ENCODE measurements at regions not wholly inside any gene's neighbourhood (a gene's known extent, or its start where the extent isn't known, plus 50 kb on each side); places are given as distances from the start of the nearest gene placed in this dataset.

- no peak overlapping the region for H3K4me3 ChIP-seq (ENCODE audit: low read depth, low read length)
- no peaks in the 10 kb centered on the region for H3K36me3 ChIP-seq (ENCODE audit: control insufficient read depth, insufficient read depth, low read length)
- CTCF ChIA-PET: interaction anchor here (0.7 to 1.6 kb wide), 4 partner anchors 136 to 231 kb away, joined by 3 to 6 read pairs (median 4); partner anchors contain the start of gene NEIL3
- POLR2A ChIA-PET: no interaction called here
- H3K27me3 ChIP-seq (ENCODE audit: control insufficient read depth, insufficient read depth, low read length): no peaks in the 10 kb centered on the region
- no peak for TF ChIP-seq CTCF (IDR thresholded peaks at IDR 0.05; ENCODE audit: insufficient read depth, low read depth, low read length)
- DNase-seq (ENCODE audit: low read depth): no peak
Measured at GRCh38 chr4:177109769-177110168, 199.9 kb upstream of the NEIL3 start.

- no peak for TF ChIP-seq CTCF (IDR thresholded peaks at IDR 0.05; ENCODE audit: insufficient read depth, low read depth, low read length)
- POLR2A ChIA-PET: no interaction called here
- CTCF ChIA-PET: interaction anchor here (0.7 kb wide), 1 partner anchor 166 kb away, joined by 3 read pairs; no protein-coding TSS in a partner anchor
- H3K4me3 ChIP-seq (ENCODE audit: low read depth, low read length): no peak overlapping the region
- no peaks in the 10 kb centered on the region for H3K27me3 ChIP-seq (ENCODE audit: control insufficient read depth, insufficient read depth, low read length)
- no peak for DNase-seq (ENCODE audit: low read depth)
- no peaks in the 10 kb centered on the region for H3K36me3 ChIP-seq (ENCODE audit: control insufficient read depth, insufficient read depth, low read length)
Measured at GRCh38 chr4:177116161-177116560, 193.5 kb upstream of the NEIL3 start.

GRCh38 chr4:177117256-177117655 is 192.4 kb upstream of the NEIL3 start:
- no peak for TF ChIP-seq CTCF (IDR thresholded peaks at IDR 0.05; ENCODE audit: insufficient read depth, low read depth, low read length)
- ChIA-PET CTCF (no interaction called here), POLR2A (no interaction called here)
- Histone ChIP-seq H3K4me3 (ENCODE audit: low read depth, low read length) (no peak overlapping the region), H3K27me3 (ENCODE audit: control insufficient read depth, insufficient read depth, low read length) (no peaks in the 10 kb centered on the region), H3K36me3 (ENCODE audit: control insufficient read depth, insufficient read depth, low read length) (no peaks in the 10 kb centered on the region)
- no peak for DNase-seq (ENCODE audit: low read depth)

GRCh38 chr4:177118596-177118995 is 191.1 kb upstream of the NEIL3 start:
- peak; percentile 99 for DNase-seq (ENCODE audit: low read depth)
- ChIA-PET CTCF (interaction anchor here (0.9 to 1.1 kb wide), 2 partner anchors 120 to 217 kb away, joined by 3 to 4 read pairs; no protein-coding TSS in a partner anchor), POLR2A (interaction anchor here (0.7 to 0.8 kb wide), 2 partner anchors 97 to 190 kb away, joined by 3 read pairs; no protein-coding TSS in a partner anchor)
- Histone ChIP-seq H3K36me3 (ENCODE audit: control insufficient read depth, insufficient read depth, low read length) (no peaks in the 10 kb centered on the region), H3K27me3 (ENCODE audit: control insufficient read depth, insufficient read depth, low read length) (no peaks in the 10 kb centered on the region), H3K4me3 (ENCODE audit: low read depth, low read length) (no peak overlapping the region)
- TF ChIP-seq CTCF (IDR thresholded peaks at IDR 0.05; ENCODE audit: insufficient read depth, low read depth, low read length): no peak

- CTCF ChIA-PET: interaction anchor here (0.9 to 1.1 kb wide), 2 partner anchors 120 to 216 kb away, joined by 3 to 4 read pairs; no protein-coding TSS in a partner anchor
Measured at GRCh38 chr4:177119021-177119471, 190.6 kb upstream of the NEIL3 start.

More at GRCh38 chr4:177119021-177119471, 190.6 kb upstream of the NEIL3 start:
- POLR2A ChIA-PET: interaction anchor here (0.7 to 0.8 kb wide), 2 partner anchors 97 to 189 kb away, joined by 3 read pairs; no protein-coding TSS in a partner anchor
- no peaks in the 10 kb centered on the region for H3K27me3 ChIP-seq (ENCODE audit: control insufficient read depth, insufficient read depth, low read length)
- DNase-seq (ENCODE audit: low read depth): no peak
- no peaks in the 10 kb centered on the region for H3K36me3 ChIP-seq (ENCODE audit: control insufficient read depth, insufficient read depth, low read length)
- no peak for TF ChIP-seq CTCF (IDR thresholded peaks at IDR 0.05; ENCODE audit: insufficient read depth, low read depth, low read length)
- H3K4me3 ChIP-seq (ENCODE audit: low read depth, low read length): no peak overlapping the region
